ENCODE measurements at regions not wholly inside any gene's neighbourhood (a gene's known extent, or its start where the extent isn't known, plus 50 kb on each side); places are given as distances from the start of the nearest gene placed in this dataset.

DNA sequence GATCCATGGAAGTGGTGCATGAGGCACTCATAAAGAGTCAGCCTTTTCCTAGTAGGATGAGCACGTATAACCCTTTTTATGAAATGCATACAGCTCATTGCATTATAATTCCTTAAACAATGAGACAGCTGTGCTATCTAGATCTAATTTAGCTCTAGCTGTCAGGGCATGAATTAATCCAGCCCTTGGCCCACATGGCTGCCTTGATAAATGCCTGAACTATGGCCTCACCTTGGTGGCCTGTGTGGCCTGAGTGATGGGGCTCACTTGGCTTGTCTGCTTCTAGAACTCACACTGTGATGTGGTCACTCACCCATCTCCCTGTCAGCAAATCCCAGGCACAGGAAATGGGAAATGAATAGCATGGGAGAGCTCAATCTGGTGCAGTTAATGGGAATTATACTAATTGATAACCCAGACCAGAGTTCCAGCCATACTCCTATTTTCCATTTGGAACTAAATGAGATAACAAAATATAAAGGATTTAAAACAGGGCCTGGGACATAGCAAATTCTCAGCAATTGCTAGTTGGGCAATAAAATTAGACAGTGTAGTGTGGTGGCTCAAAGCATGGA, 153.6 kb downstream of the HS3ST2 start:
- no peak for DNase-seq
- TF ChIP-seq GATA1 (IDR thresholded peaks at IDR 0.05; ENCODE audit: low read depth, low read length), result no peak
- TF ChIP-seq POLR2A (IDR thresholded peaks at IDR 0.05; ENCODE audit: low read length), result no peak
